ENCODE measurements at regions not wholly inside any gene's neighbourhood (a gene's known extent, or its start where the extent isn't known, plus 50 kb on each side); places are given as distances from the start of the nearest gene placed in this dataset.

DNA sequence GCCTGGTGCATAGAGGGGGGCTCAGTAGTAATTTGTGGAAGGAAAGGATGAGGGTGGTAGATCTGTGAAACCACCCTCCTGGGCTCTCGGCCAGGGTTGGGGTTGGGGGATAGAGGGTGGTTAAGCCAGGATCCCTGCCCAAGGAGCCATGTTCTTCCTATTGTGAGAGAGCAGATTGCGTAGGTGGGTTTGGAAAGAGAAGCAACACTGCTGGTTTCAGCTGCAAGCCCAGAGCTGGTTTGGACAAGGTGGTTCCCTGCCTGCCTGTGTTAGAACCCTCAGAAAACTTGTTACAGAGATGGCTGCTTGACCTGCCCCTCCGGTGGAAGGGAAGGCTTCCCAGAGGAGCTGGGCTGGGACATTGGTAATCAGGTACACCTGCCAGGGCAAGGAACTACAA lies 131.2 kb upstream of the HAND1 start:
- H3K4me3 ChIP-seq (ENCODE audit: low read depth, low read length), result no peak overlapping the region

DNA sequence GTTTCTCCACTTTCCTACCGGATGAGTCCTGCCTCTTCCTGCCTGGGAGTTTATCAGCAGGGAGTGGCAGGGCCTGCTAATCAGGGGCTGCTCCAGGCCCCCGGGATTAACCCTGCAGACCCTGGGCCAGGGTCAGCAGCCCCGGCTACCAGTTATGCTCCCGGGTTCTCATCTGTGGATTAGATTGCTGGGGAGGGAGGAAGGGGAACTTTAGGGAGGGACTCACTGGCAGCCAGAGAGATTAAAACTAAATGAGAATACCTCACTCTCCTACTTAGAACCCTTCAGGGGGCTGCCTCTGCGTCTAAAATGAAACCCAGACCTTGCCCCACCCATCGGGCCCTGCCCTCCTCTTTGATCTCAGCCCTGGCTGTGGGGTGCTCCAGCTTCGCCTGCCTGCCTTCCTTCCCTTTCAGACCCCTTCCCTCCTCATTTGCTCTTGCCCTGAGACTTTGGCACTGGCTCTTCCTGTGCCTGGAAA lies 130.5 kb upstream of the HAND1 start:
- TF ChIP-seq, protein P1, sequence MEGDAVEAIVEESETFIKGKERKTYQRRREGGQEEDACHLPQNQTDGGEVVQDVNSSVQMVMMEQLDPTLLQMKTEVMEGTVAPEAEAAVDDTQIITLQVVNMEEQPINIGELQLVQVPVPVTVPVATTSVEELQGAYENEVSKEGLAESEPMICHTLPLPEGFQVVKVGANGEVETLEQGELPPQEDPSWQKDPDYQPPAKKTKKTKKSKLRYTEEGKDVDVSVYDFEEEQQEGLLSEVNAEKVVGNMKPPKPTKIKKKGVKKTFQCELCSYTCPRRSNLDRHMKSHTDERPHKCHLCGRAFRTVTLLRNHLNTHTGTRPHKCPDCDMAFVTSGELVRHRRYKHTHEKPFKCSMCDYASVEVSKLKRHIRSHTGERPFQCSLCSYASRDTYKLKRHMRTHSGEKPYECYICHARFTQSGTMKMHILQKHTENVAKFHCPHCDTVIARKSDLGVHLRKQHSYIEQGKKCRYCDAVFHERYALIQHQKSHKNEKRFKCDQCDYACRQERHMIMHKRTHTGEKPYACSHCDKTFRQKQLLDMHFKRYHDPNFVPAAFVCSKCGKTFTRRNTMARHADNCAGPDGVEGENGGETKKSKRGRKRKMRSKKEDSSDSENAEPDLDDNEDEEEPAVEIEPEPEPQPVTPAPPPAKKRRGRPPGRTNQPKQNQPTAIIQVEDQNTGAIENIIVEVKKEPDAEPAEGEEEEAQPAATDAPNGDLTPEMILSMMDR (IDR thresholded peaks at IDR 0.05; ENCODE audit: borderline replicate concordance, insufficient read depth, low read depth, low read length), result no peak

More for the DNA sequence above, 131.2 kb upstream of the HAND1 start:
- TF ChIP-seq, protein P1 (IDR thresholded peaks at IDR 0.05; ENCODE audit: borderline replicate concordance, insufficient read depth, low read depth, low read length), result no peak

DNA sequence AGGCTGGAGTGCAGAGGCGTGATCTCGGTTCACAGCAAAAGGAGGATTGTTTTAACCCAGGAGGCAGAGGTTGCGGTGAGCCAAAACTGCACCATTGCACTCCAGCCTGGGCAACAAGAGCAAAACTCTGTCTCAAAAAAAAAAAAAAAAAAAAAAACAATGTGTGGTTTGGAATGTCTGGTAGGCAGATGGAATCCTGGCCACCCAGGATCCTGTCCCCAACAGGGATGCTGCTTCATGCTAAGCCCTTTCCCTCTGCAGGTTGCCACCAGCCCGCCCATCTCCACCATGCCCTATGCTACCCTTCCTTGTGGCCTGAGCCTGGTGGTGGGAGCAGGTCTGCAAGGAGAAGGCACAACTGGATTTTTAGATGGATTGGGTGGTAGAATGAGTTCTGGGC lies 129.7 kb upstream of the HAND1 start:
- no peak overlapping the region for H3K4me3 ChIP-seq (ENCODE audit: low read depth, low read length)
- TF ChIP-seq, protein P1 (IDR thresholded peaks at IDR 0.05; ENCODE audit: borderline replicate concordance, insufficient read depth, low read depth, low read length), result no peak

More for the DNA sequence above, 130.5 kb upstream of the HAND1 start:
- H3K4me3 ChIP-seq (ENCODE audit: low read depth, low read length), result no peak overlapping the region

DNA sequence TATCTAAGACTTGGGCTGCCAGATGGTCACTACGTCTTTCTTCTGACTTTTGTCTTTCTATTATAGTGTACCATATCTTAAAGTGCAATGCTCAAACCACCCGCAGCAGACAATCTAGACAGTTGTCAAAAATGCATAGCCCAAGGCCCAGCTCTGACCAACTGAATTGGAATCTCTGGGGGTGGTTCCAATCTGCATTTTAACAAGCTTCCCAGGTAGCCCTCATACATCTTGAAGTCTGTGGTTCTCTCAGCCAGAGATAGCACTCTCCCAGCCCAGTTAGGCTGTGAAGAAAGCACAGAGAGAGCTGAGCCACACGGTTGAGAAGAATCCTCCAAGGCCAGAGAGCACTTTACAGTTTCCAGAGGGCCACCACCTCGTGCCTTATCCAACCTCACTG lies 128.2 kb upstream of the HAND1 start:
- TF ChIP-seq, protein P1 (IDR thresholded peaks at IDR 0.05; ENCODE audit: borderline replicate concordance, insufficient read depth, low read depth, low read length), result no peak
- H3K4me3 ChIP-seq (ENCODE audit: low read depth, low read length), result no peak overlapping the region

DNA sequence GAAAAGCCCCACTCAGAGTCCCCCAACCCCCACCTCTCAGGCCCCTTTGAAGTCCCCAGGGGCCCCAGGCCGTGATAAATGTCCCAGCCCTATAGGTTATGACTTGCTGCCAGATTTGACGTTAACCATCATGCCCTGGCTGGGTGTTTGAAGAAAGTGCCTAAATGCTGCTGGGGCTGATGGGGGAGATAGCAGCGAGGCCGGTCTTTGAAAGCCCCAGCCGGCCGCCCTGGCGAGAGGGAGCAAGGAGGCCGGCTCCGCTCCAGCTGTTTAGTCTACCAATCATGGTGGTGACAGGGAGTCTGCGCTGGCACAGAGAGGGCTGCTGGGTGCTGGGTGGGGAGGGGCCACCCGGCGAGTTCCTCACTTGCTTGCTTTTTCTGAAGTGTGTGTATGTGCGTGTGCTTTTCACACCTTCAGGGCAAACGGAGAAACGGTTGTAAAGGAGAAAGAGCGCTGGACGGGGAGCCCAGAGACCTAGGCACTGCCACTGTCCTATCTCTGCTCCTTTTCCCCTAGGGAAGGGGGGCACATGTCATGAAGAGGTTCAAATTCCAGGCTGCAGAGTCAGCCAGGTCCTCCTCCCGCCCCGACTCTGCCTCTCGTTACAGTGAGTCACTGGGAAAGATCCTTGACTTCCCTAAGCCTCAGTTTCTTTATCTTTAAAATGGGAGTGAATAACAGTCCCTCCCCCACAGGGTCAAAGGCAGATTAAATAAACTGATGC lies 126.1 kb upstream of the HAND1 start:
- TF ChIP-seq, protein P1 (IDR thresholded peaks at IDR 0.05; ENCODE audit: borderline replicate concordance, insufficient read depth, low read depth, low read length), result no peak
- H3K4me3 ChIP-seq (ENCODE audit: low read depth, low read length), result no peak overlapping the region

DNA sequence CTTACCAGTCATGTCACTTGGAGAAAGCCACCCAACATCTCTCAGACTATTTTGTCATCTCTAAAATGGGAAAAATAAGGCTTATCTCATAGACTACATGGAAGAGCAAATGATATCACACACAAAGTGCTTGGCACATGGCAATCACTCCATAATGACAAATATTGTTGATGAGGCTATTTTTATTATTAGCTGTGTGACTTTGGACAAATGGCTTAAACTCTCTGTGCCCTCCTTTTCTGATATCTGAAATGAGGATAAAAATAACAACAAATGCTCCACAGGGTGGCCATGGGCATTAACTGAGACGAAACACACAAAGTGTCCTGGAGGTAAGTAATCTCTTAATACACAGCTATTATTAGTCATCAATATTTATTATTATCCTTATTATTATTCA lies 125.5 kb upstream of the HAND1 start:
- TF ChIP-seq, protein P1 (IDR thresholded peaks at IDR 0.05; ENCODE audit: borderline replicate concordance, insufficient read depth, low read depth, low read length), result no peak

DNA sequence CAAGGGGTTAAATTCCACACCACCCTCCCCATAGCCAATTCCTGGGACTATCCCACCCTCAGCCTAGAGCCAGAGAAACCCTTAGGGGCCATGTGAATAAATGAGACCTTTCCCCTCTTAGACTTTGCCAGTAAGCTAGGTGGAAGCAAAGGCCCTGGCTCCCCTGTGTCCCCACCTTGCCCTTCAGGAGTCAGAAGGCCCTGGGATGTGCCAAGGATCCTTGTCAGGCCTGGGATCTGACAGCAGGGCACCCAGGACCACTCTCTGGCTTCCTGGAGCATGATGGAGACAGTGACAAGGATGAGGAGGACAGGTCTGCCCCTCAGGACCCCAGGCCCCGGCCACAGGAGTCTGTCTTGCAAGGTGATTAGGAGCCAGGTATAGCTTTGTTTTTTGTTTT lies 125.0 kb upstream of the HAND1 start:
- no peak overlapping the region for H3K4me3 ChIP-seq (ENCODE audit: low read depth, low read length)
- TF ChIP-seq, protein P1 (IDR thresholded peaks at IDR 0.05; ENCODE audit: borderline replicate concordance, insufficient read depth, low read depth, low read length), result no peak

More for the DNA sequence above, 125.5 kb upstream of the HAND1 start:
- H3K4me3 ChIP-seq (ENCODE audit: low read depth, low read length), result no peak overlapping the region
